ENCODE measurements at regions not wholly inside any gene's neighbourhood (a gene's known extent, or its start where the extent isn't known, plus 50 kb on each side); places are given as distances from the start of the nearest gene placed in this dataset.
"Not testable (repeated sequence)": the region's sequence is repeated elsewhere in the genome, so short reads cannot be mapped to it uniquely, and the experiment has no call there.

GRCh38 chr7:54898659-54899340, 120.0 kb upstream of the EGFR start:
- DNase-seq = no peak

- DNase-seq = no peak
Measured at GRCh38 chr7:54901840-54902239, 117.0 kb upstream of the EGFR start.

- no peak for DNase-seq
Measured at GRCh38 chr7:54904130-54904529, 114.7 kb upstream of the EGFR start.

- DNase-seq = no peak
Measured at GRCh38 chr7:54904986-54905385, 113.8 kb upstream of the EGFR start.

GRCh38 chr7:54906963-54907362, 111.9 kb upstream of the EGFR start:
- no peak for DNase-seq

GRCh38 chr7:54907981-54908380, 110.8 kb upstream of the EGFR start:
- DNase-seq = no peak

GRCh38 chr7:54908760-54909438, 109.9 kb upstream of the EGFR start:
- no peak for DNase-seq

- no peak for DNase-seq
Measured at GRCh38 chr7:54915870-54916598, 102.8 kb upstream of the EGFR start.

- DNase-seq = no peak
Measured at GRCh38 chr7:54917613-54918391, 101.0 kb upstream of the EGFR start.

GRCh38 chr7:54921116-54921515, 97.7 kb upstream of the EGFR start:
- DNase-seq = no peak

- DNase-seq = no peak
Measured at GRCh38 chr7:54931532-54931931, 87.3 kb upstream of the EGFR start.

- peak; percentile 5 for DNase-seq
Measured at GRCh38 chr7:54932818-54933543, 85.8 kb upstream of the EGFR start.

- no peak for DNase-seq
Measured at GRCh38 chr7:54933643-54934042, 85.2 kb upstream of the EGFR start.

- DNase-seq = no peak
Measured at GRCh38 chr7:54940748-54941147, 78.1 kb upstream of the EGFR start.

- DNase-seq = no peak
Measured at GRCh38 chr7:54944179-54944578, 74.6 kb upstream of the EGFR start.

GRCh38 chr7:54946271-54946670, 72.5 kb upstream of the EGFR start:
- no peak for DNase-seq

- DNase-seq = no peak
Measured at GRCh38 chr7:54946764-54947163, 72.1 kb upstream of the EGFR start.

GRCh38 chr7:54947266-54947665, 71.6 kb upstream of the EGFR start:
- DNase-seq = no peak

- not testable (repeated sequence) for DNase-seq
Measured at GRCh38 chr7:54949514-54949913, 69.3 kb upstream of the EGFR start.

- no peak for DNase-seq
Measured at GRCh38 chr7:54955296-54955695, 63.5 kb upstream of the EGFR start.

- DNase-seq = no peak
Measured at GRCh38 chr7:54955696-54956420, 63.0 kb upstream of the EGFR start.

- no peak for DNase-seq
Measured at GRCh38 chr7:54956865-54957264, 62.0 kb upstream of the EGFR start.

Measured in NCI-H1436 treated with DMSO at 0.1 percent for 48 hours (cell line).